Stimulated activated CD8-positive, alpha-beta memory T cell treated with anti-CD3 and anti-CD28 coated beads, Interleukin-15, amount 100 ng/mL, for 24 hours (primary cell): ENCODE measurements at regions not wholly inside any gene's neighbourhood (a gene's known extent, or its start where the extent isn't known, plus 50 kb on each side); places are given as distances from the start of the nearest gene placed in this dataset.

Experiments used
- DNase-seq: peaks from one replicate; pipeline ENCODE4 v3.0.0-alpha.2; 2020; ENCODE audit warnings: low read depth

GRCh38 chr14:96980835-96981234 is 183.7 kb downstream of the VRK1 start:
- no peak for DNase-seq

GRCh38 chr14:96986256-96987085 is 189.3 kb downstream of the VRK1 start:
- DNase-seq = no peak

GRCh38 chr14:96987086-96987474 is 189.9 kb downstream of the VRK1 start:
- no peak for DNase-seq

GRCh38 chr14:96987771-96988170 is 190.6 kb downstream of the VRK1 start:
- DNase-seq = no peak

- DNase-seq = no peak
These were observed 192.1 kb downstream of the VRK1 start for GRCh38 chr14:96989306-96989705.

- no peak for DNase-seq
These were observed 194.0 kb downstream of the VRK1 start for GRCh38 chr14:96991226-96991625.

- no peak for DNase-seq
These were observed 197.8 kb downstream of the VRK1 start for GRCh38 chr14:96994999-96995398.

- DNase-seq = no peak
These were observed 200.1 kb downstream of the VRK1 start for GRCh38 chr14:96997269-96997668.

GRCh38 chr14:96997996-96998395 is 200.8 kb downstream of the VRK1 start:
- DNase-seq = no peak

- no peak for DNase-seq
These were observed 202.5 kb downstream of the VRK1 start for GRCh38 chr14:96999654-97000155.

- DNase-seq = no peak
These were observed 205.3 kb downstream of the VRK1 start for GRCh38 chr14:97002454-97002853.

GRCh38 chr14:97005934-97006333 is 208.8 kb downstream of the VRK1 start:
- no peak for DNase-seq

- no peak for DNase-seq
These were observed 213.4 kb downstream of the VRK1 start for GRCh38 chr14:97010491-97011160.

GRCh38 chr14:97013878-97014277 is 216.7 kb downstream of the VRK1 start:
- DNase-seq = no peak

GRCh38 chr14:97021001-97021400 is 223.8 kb downstream of the VRK1 start:
- DNase-seq = no peak

- no peak for DNase-seq
These were observed 224.5 kb downstream of the VRK1 start for GRCh38 chr14:97021571-97022168.

GRCh38 chr14:97022741-97023140 is 225.6 kb downstream of the VRK1 start:
- DNase-seq = no peak

GRCh38 chr14:97023871-97024270 is 226.7 kb downstream of the VRK1 start:
- no peak for DNase-seq

GRCh38 chr14:97024300-97024699 is 227.1 kb downstream of the VRK1 start:
- no peak for DNase-seq

- DNase-seq = no peak
These were observed 228.5 kb downstream of the VRK1 start for GRCh38 chr14:97025722-97026121.

GRCh38 chr14:97027256-97027999 is 230.2 kb downstream of the VRK1 start:
- no peak for DNase-seq

GRCh38 chr14:97028382-97028781 is 231.2 kb downstream of the VRK1 start:
- no peak for DNase-seq
